GM12891 (cell line): ENCODE measurements at regions not wholly inside any gene's neighbourhood (a gene's known extent, or its start where the extent isn't known, plus 50 kb on each side); places are given as distances from the start of the nearest gene placed in this dataset.
"Not testable (repeated sequence)": the region's sequence is repeated elsewhere in the genome, so short reads cannot be mapped to it uniquely, and the experiment has no call there.

Source experiments
- DNase-seq: peaks from one replicate; pipeline ENCODE4 v3.0.0; 2011; ENCODE audit warnings: low spot score; ENCODE audit not compliant: insufficient read length
- FAIRE-seq: peaks from 2 replicates; lab custom pipeline; 2011; peaks lifted over from hg19 to GRCh38; lab: Jason Lieb, UNC
- PAX5 ChIP-seq: IDR thresholded peaks from 2 replicates; pipeline ENCODE4 v1.6.1; 2011; ENCODE audit warnings: low read length, moderate library complexity, mild to moderate bottlenecking; ENCODE audit not compliant: insufficient read depth, severe bottlenecking
- POLR2A ChIP-seq: IDR thresholded peaks from 2 replicates; pipeline ENCODE4 v1.6.1; 2011; ENCODE audit warnings: low read depth, low read length, control low read depth
- POLR2AphosphoS5 ChIP-seq: IDR thresholded peaks from 2 replicates; pipeline ENCODE4 v1.6.1; 2011; ENCODE audit warnings: low read depth, low read length, control low read depth
- POU2F2 ChIP-seq: IDR thresholded peaks from 2 replicates; pipeline ENCODE4 v1.6.1; 2011; ENCODE audit warnings: low read depth, mild to moderate bottlenecking, control low read depth, low read length, moderate library complexity
- SPI1 ChIP-seq: IDR thresholded peaks from 2 replicates; pipeline ENCODE4 v1.6.1; 2011; ENCODE audit warnings: low read depth, low read length, control low read depth
- TAF1 ChIP-seq: IDR thresholded peaks from 2 replicates; pipeline ENCODE4 v1.6.1; 2011; ENCODE audit warnings: low read depth, low read length, control low read depth

- not testable (repeated sequence) for DNase-seq, FAIRE-seq
Observed at GRCh38 chr9:41022365-41022764, 106.1 kb downstream of the FOXD4L6 start.

- DNase-seq, FAIRE-seq: not testable (repeated sequence)
Observed at GRCh38 chr9:41019858-41020562, 108.5 kb downstream of the FOXD4L6 start.

GRCh38 chr9:41018948-41019347 lies 109.5 kb downstream of the FOXD4L6 start:
- not testable (repeated sequence) for DNase-seq, FAIRE-seq

GRCh38 chr9:41016699-41017098 lies 111.8 kb downstream of the FOXD4L6 start:
- not testable (repeated sequence) for FAIRE-seq, DNase-seq

GRCh38 chr9:40999952-41000700 lies 128.4 kb downstream of the FOXD4L6 start:
- DNase-seq, FAIRE-seq: not testable (repeated sequence)

GRCh38 chr9:40995490-40995889 lies 133.0 kb downstream of the FOXD4L6 start:
- FAIRE-seq, DNase-seq: not testable (repeated sequence)

GRCh38 chr9:40993842-40994241 lies 134.6 kb downstream of the FOXD4L6 start:
- not testable (repeated sequence) for FAIRE-seq, DNase-seq

GRCh38 chr9:40993375-40993774 lies 135.1 kb downstream of the FOXD4L6 start:
- FAIRE-seq, DNase-seq: not testable (repeated sequence)

- FAIRE-seq, DNase-seq: not testable (repeated sequence)
- TF ChIP-seq POLR2AphosphoS5, result peak; percentile 53; the same call in 1 of the 2 replicates
- TF ChIP-seq POU2F2, result 0 out of 2 replicates have a peak, but pooled peaks have one; percentile 16
Observed at GRCh38 chr9:40992472-40992821, 136.0 kb downstream of the FOXD4L6 start.

GRCh38 chr9:40991741-40992471 lies 136.6 kb downstream of the FOXD4L6 start:
- DNase-seq, result peak; percentile 68
- TF ChIP-seq POU2F2 (peak; percentile 42; the same call in 1 of the 2 replicates), POLR2AphosphoS5 (peak; percentile 97), SPI1 (peak; percentile 63), TAF1 (peak; percentile 93), PAX5 (peak; percentile 23), POLR2A (peak; percentile 93)
- not testable (repeated sequence) for FAIRE-seq

- not testable (repeated sequence) for FAIRE-seq
Observed at GRCh38 chr9:40991100-40991740, 137.3 kb downstream of the FOXD4L6 start.

GRCh38 chr9:40986332-40986731 lies 142.1 kb downstream of the FOXD4L6 start:
- FAIRE-seq, DNase-seq: not testable (repeated sequence)

More at GRCh38 chr9:40991100-40991740, 137.3 kb downstream of the FOXD4L6 start:
- DNase-seq, result not testable (repeated sequence)

GRCh38 chr9:40975351-40975750 lies 153.1 kb downstream of the FOXD4L6 start:
- DNase-seq, FAIRE-seq: not testable (repeated sequence)

- FAIRE-seq, result not testable (repeated sequence)
Observed at GRCh38 chr9:40974912-40975311, 153.6 kb downstream of the FOXD4L6 start.

GRCh38 chr9:40971773-40972172 lies 156.7 kb downstream of the FOXD4L6 start:
- not testable (repeated sequence) for DNase-seq, FAIRE-seq

More at GRCh38 chr9:40974912-40975311, 153.6 kb downstream of the FOXD4L6 start:
- DNase-seq, result not testable (repeated sequence)

- DNase-seq, FAIRE-seq: not testable (repeated sequence)
Observed at GRCh38 chr9:40970340-40970739, 158.1 kb downstream of the FOXD4L6 start.

GRCh38 chr9:40962461-40962860 lies 166.0 kb downstream of the FOXD4L6 start:
- FAIRE-seq, DNase-seq: not testable (repeated sequence)
